SK-N-SH (cell line): ENCODE measurements at regions not wholly inside any gene's neighbourhood (a gene's known extent, or its start where the extent isn't known, plus 50 kb on each side); places are given as distances from the start of the nearest gene placed in this dataset.

Experiments used
- CTCF ChIA-PET: fragments of 300-600, 350-600 bp; formaldehyde crosslinking; extraction: SDS; loops from one replicate; lab custom pipeline; 2021; lab: Yijun Ruan, JAX
- POLR2A ChIA-PET: fragments of 350-600 bp; sonication (Branson Sonifier 250); formaldehyde crosslinking; extraction: SDS; loops from one replicate; lab custom pipeline; 2020; ENCODE audit warnings: antibody characterized with exemption, inconsistent platforms; lab: Yijun Ruan, JAX
- DNase-seq: peaks from one replicate; pipeline ENCODE4 v3.0.0; 2012
- H2AFZ ChIP-seq: fragments of 200-600 bp; sonication (generic); 2 replicates; pipeline ENCODE4 v1.8.1; 2016; ENCODE audit warnings: antibody characterized with exemption, mild to moderate bottlenecking, low read depth
- H3F3A ChIP-seq: fragments of 200-600 bp; sonication (generic); replicated peaks from 2 replicates; pipeline ENCODE3; 2016; ENCODE audit warnings: antibody characterized with exemption, mild to moderate bottlenecking; ENCODE audit not compliant: insufficient read depth
- H3K27ac ChIP-seq, 2 experiments: fragments of 200-500 bp in 1 of 2; fragments of 200-600 bp in 1 of 2; sonication (Bioruptor generic) in 1 of 2; sonication (generic), shearing (Covaris generic) in 1 of 2; 2 replicates each; pipeline versions ENCODE4 v1.5.1 to v1.6.1; 2014 to 2016; ENCODE audit warnings: low read depth in 2 of 2, inconsistent platforms in 1 of 2, low read length in 1 of 2, mild to moderate bottlenecking in 1 of 2, mixed read lengths in 1 of 2
- H3K27me3 ChIP-seq: fragments of 200-600 bp; sonication (generic), shearing (Covaris generic); 2 replicates; pipeline ENCODE4 v1.6.1; 2016; ENCODE audit warnings: mixed run types; ENCODE audit not compliant: insufficient read depth
- H3K36me3 ChIP-seq, 2 experiments: fragments of 200-500 bp in 1 of 2; fragments of 200-600 bp in 1 of 2; sonication (Bioruptor generic) in 1 of 2; sonication (generic) in 1 of 2; replicated peaks in 1 of 2; 2 replicates each; pipeline versions ENCODE3 to v1.5.1; 2014 to 2016; ENCODE audit warnings: low read length in 1 of 2, mild to moderate bottlenecking in 1 of 2; ENCODE audit not compliant: insufficient read depth in 2 of 2, control insufficient read depth in 1 of 2
- H3K4me1 ChIP-seq, 2 experiments: fragments of 200-500 bp in 1 of 2; fragments of 200-600 bp in 1 of 2; sonication (Bioruptor generic) in 1 of 2; sonication (generic), shearing (Covaris generic) in 1 of 2; 2 replicates each; pipeline versions ENCODE4 v1.5.1 to v1.6.1; 2014 to 2016; ENCODE audit warnings: low read depth in 1 of 2, low read length in 1 of 2, mixed run types in 1 of 2; ENCODE audit not compliant: insufficient read depth in 2 of 2, control insufficient read depth in 1 of 2
- H3K4me2 ChIP-seq: fragments of 200-600 bp; sonication (generic), shearing (Covaris generic); 2 replicates; pipeline ENCODE4 v1.6.1; 2017; ENCODE audit warnings: mixed run types
- H3K4me3 ChIP-seq, 2 experiments: fragments of 200-500 bp in 1 of 2; fragments of 200-600 bp in 1 of 2; sonication (Bioruptor generic) in 1 of 2; sonication (generic), shearing (Covaris generic) in 1 of 2; 2 replicates each; pipeline versions ENCODE4 v1.5.1 to v1.8.1; 2014 to 2016; ENCODE audit warnings: low read depth in 2 of 2, inconsistent platforms in 1 of 2, low read length in 1 of 2, mild to moderate bottlenecking in 1 of 2, mixed read lengths in 1 of 2, moderate library complexity in 1 of 2
- H3K79me2 ChIP-seq: fragments of 200-600 bp; sonication (generic); 2 replicates; pipeline ENCODE4 v1.8.1; 2017; ENCODE audit warnings: mild to moderate bottlenecking; ENCODE audit not compliant: insufficient read depth
- H3K9ac ChIP-seq: fragments of 200-600 bp; sonication (generic); 2 replicates; pipeline ENCODE4 v1.6.1; 2017; ENCODE audit warnings: mixed run types
- H3K9me2 ChIP-seq: fragments of 200-600 bp; sonication (generic); 2 replicates; pipeline ENCODE4 v1.6.1; 2017; ENCODE audit warnings: mixed run types
- H3K9me3 ChIP-seq: fragments of 200-600 bp; sonication (generic); 2 replicates; pipeline ENCODE4 v1.6.1; 2017; ENCODE audit warnings: mixed run types, mild to moderate bottlenecking, moderate library complexity
- H4K20me1 ChIP-seq: fragments of 200-600 bp; sonication (generic); 2 replicates; pipeline ENCODE4 v1.6.1; 2017; ENCODE audit warnings: mild to moderate bottlenecking, mixed run types; ENCODE audit not compliant: insufficient read depth
- CHD2 ChIP-seq: fragments of 150-350 bp; IDR thresholded peaks from 2 replicates; pipeline ENCODE4 v1.6.1; 2018; ENCODE audit warnings: low read length; ENCODE audit not compliant: partially characterized antibody
- EP300 ChIP-seq, 2 experiments: IDR thresholded peaks; 2 replicates each; pipeline versions ENCODE4 v1.4.0 to v1.6.1; 2012; ENCODE audit warnings: borderline replicate concordance in 1 of 2, low read depth in 1 of 2, low read length in 1 of 2
- EZH2phosphoT487 ChIP-seq: fragments of 200-600 bp; sonication (generic); IDR thresholded peaks from 2 replicates; pipeline ENCODE4 v1.6.1; 2017; ENCODE audit warnings: low read depth, mixed run types, mild to moderate bottlenecking, antibody characterized with exemption, moderate library complexity, borderline replicate concordance
- FOSL2 ChIP-seq: IDR thresholded peaks from 2 replicates; pipeline ENCODE4 v1.4.0; 2012; ENCODE audit warnings: low read depth, mild to moderate bottlenecking, moderate library complexity, borderline replicate concordance
- FOXM1 ChIP-seq: IDR thresholded peaks from 2 replicates; pipeline ENCODE4 v1.4.0; 2012; ENCODE audit warnings: low read depth, mild to moderate bottlenecking
- GABPA ChIP-seq: IDR thresholded peaks from 2 replicates; pipeline ENCODE4 v1.4.0; 2012; ENCODE audit warnings: low read depth, mild to moderate bottlenecking
- GATA2 ChIP-seq: sonication (generic); formaldehyde crosslinking; IDR thresholded peaks from 2 replicates; pipeline ENCODE4 v1.5.0; 2020; ENCODE audit warnings: mild to moderate bottlenecking, missing genetic modification reagents
- JUND ChIP-seq: IDR thresholded peaks from 2 replicates; pipeline ENCODE4 v1.4.0; 2012
- MEF2A ChIP-seq: IDR thresholded peaks from 2 replicates; pipeline ENCODE4 v1.4.0; 2012; ENCODE audit warnings: low read depth, borderline replicate concordance
- MXI1 ChIP-seq: IDR thresholded peaks from 2 replicates; pipeline ENCODE4 v1.6.1; 2012; ENCODE audit warnings: mild to moderate bottlenecking, low read depth, low read length, improper control_type of control experiment
- NFIC ChIP-seq: IDR thresholded peaks from 2 replicates; pipeline ENCODE4 v1.4.0; 2012; ENCODE audit warnings: borderline replicate concordance
- NRF1 ChIP-seq: IDR thresholded peaks from 2 replicates; pipeline ENCODE4 v1.6.1; 2012; ENCODE audit warnings: low read depth, mild to moderate bottlenecking, low read length
- RXRA ChIP-seq: IDR thresholded peaks from 2 replicates; pipeline ENCODE4 v1.4.0; 2012; ENCODE audit warnings: low read depth, mild to moderate bottlenecking, borderline replicate concordance
- SIN3A ChIP-seq: IDR thresholded peaks from 2 replicates; pipeline ENCODE4 v1.6.1; 2012; ENCODE audit warnings: low read depth, mild to moderate bottlenecking, low read length, moderate library complexity, borderline replicate concordance
- TAF1 ChIP-seq: IDR thresholded peaks from 2 replicates; pipeline ENCODE4 v1.6.1; 2012; ENCODE audit warnings: low read depth, mild to moderate bottlenecking, low read length, moderate library complexity, borderline replicate concordance
- TCF12 ChIP-seq: IDR thresholded peaks from 2 replicates; pipeline ENCODE4 v1.4.0; 2012
- YY1 ChIP-seq: IDR thresholded peaks from 2 replicates; pipeline ENCODE4 v1.4.0; 2012; ENCODE audit warnings: low read depth, mild to moderate bottlenecking
- ZBTB33 ChIP-seq: IDR thresholded peaks from 2 replicates; pipeline ENCODE4 v1.4.0; 2012; ENCODE audit warnings: low read depth, borderline replicate concordance
- WGBS: methylation state at CpG from one replicate; pipeline ENCODE4 v1.1.6; 2017; ENCODE audit warnings: low lambda C conversion rate; 5-methylcytosine and 5-hydroxymethylcytosine counted together
- TF ChIP-seq, protein P1 (sequence below): IDR thresholded peaks from 2 replicates; pipeline ENCODE4 v1.4.0; 2012; ENCODE audit warnings: low read depth, borderline replicate concordance
- TF ChIP-seq, protein P2 (sequence below): fragments of 150-350 bp; IDR thresholded peaks from 2 replicates; pipeline ENCODE4 v1.6.1; 2016; ENCODE audit warnings: mild to moderate bottlenecking, low read depth, low read length
- TF ChIP-seq, protein P3 (sequence below): IDR thresholded peaks from 2 replicates; pipeline ENCODE4 v1.4.0; 2012; ENCODE audit warnings: low read depth

GRCh38 chr2:236396818-236397350 lies 132.7 kb upstream of the ASB18 start (continued):
- TF ChIP-seq, protein P1, sequence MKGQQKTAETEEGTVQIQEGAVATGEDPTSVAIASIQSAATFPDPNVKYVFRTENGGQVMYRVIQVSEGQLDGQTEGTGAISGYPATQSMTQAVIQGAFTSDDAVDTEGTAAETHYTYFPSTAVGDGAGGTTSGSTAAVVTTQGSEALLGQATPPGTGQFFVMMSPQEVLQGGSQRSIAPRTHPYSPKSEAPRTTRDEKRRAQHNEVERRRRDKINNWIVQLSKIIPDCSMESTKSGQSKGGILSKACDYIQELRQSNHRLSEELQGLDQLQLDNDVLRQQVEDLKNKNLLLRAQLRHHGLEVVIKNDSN, result no peak
- no peak for TF ChIP-seq CHD2
- TF ChIP-seq EZH2phosphoT487, result no peak
- TF ChIP-seq ZBTB33, result no peak
- no peak for TF ChIP-seq TAF1
- no peak for TF ChIP-seq NRF1
- no peak for TF ChIP-seq GATA2
- no peak for TF ChIP-seq FOSL2
- no peak for TF ChIP-seq YY1
- no peak for TF ChIP-seq GABPA
- TF ChIP-seq FOXM1, result no peak

DNA sequence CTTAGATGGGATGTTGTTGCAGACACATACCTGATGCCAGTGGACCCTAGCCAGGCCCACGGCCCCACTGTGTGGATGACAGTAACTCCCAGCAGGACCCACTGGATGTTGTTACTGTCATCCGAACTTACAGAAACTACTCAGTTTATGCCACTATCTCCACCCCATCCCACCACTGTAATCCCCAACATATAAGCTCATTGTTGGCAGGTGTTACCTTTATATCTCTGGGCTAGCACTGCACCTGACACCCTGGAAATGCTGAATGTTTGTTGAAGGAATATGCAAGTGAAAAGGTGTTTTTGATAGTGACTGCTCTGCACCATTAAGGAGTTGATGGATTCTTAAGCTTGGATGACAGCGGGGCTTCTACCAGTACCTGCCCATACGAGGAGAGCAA lies 133.5 kb upstream of the ASB18 start:
- no peaks in the 10 kb centered on the region for H3K79me2 ChIP-seq
- 48% methylated on average over 3 of the region's 4 CpGs for WGBS
- TF ChIP-seq, protein P2, sequence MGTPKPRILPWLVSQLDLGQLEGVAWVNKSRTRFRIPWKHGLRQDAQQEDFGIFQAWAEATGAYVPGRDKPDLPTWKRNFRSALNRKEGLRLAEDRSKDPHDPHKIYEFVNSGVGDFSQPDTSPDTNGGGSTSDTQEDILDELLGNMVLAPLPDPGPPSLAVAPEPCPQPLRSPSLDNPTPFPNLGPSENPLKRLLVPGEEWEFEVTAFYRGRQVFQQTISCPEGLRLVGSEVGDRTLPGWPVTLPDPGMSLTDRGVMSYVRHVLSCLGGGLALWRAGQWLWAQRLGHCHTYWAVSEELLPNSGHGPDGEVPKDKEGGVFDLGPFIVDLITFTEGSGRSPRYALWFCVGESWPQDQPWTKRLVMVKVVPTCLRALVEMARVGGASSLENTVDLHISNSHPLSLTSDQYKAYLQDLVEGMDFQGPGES, result no peak
- TF ChIP-seq EP300 (IDR thresholded peaks at IDR 0.05; ENCODE audit: borderline replicate concordance in 1 of 2, low read depth in 1 of 2, low read length in 1 of 2) (no peak), CHD2 (no peak), YY1 (no peak), RXRA (no peak), MXI1 (no peak), MEF2A (no peak), EZH2phosphoT487 (no peak), SIN3A (no peak), JUND (no peak), TCF12 (no peak), NFIC (no peak)
- TF ChIP-seq, protein P1, result no peak
- TF ChIP-seq, protein P3, sequence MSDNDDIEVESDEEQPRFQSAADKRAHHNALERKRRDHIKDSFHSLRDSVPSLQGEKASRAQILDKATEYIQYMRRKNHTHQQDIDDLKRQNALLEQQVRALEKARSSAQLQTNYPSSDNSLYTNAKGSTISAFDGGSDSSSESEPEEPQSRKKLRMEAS, result no peak
- TF ChIP-seq, all 33 proteins: peak for 0
- no peak overlapping the region for H3K4me3 ChIP-seq
- H3K36me3 ChIP-seq, result no peaks in the 10 kb centered on the region
- H3K9me2 ChIP-seq, result no peaks in the 10 kb centered on the region
- DNase-seq, result no peak
- H3F3A ChIP-seq, result no peaks in the 10 kb centered on the region
- no peak overlapping the region for H3K4me2 ChIP-seq
- H2AFZ ChIP-seq, result no peak overlapping the region
- H3K4me1 ChIP-seq, result no peaks in the 10 kb centered on the region
- ChIA-PET CTCF (no interaction called here), POLR2A (no interaction called here)
- no peaks in the 10 kb centered on the region for H3K9me3 ChIP-seq
- H3K9ac ChIP-seq, result no peak overlapping the region
- H4K20me1 ChIP-seq, result no peaks in the 10 kb centered on the region
- no peak overlapping the region for H3K27ac ChIP-seq
- H3K27me3 ChIP-seq, result no peaks in the 10 kb centered on the region
